A549 (cell line): ENCODE measurements at regions not wholly inside any gene's neighbourhood (a gene's known extent, or its start where the extent isn't known, plus 50 kb on each side); places are given as distances from the start of the nearest gene placed in this dataset.

Experiments used
- ATAC-seq, 2 experiments: fragments of 200-7000 bp in 1 of 2; fragments of >200 bp in 1 of 2; cut with Nextera tagmentation in 1 of 2; cut with Tn5 transposase in 1 of 2; 3 replicates each; pipeline versions ENCODE4 v1.8.0 to v1.9.1; 2018 to 2020; ENCODE audit warnings: mild to moderate bottlenecking in 1 of 2, moderate library complexity in 1 of 2
- CTCF ChIA-PET: fragments of 300-600 bp; sonication (Branson Sonifier 250); formaldehyde crosslinking; extraction: SDS; loops from one replicate; lab custom pipeline; 2021; ENCODE audit warnings: antibody characterized with exemption, inconsistent platforms; lab: Yijun Ruan, JAX
- POLR2A ChIA-PET: fragments of 350-600 bp; formaldehyde crosslinking; extraction: SDS; loops from one replicate; lab custom pipeline; 2021; ENCODE audit warnings: antibody characterized with exemption, inconsistent platforms; lab: Yijun Ruan, JAX
- DNase-seq, 2 experiments: peaks; one replicate each; pipeline versions ENCODE4 v3.0.0 to v3.0.0-alpha.2; 2011 to 2016; ENCODE audit warnings: low read depth in 1 of 2, low spot score in 1 of 2
- FAIRE-seq: peaks from 2 replicates; lab custom pipeline; 2011; peaks lifted over from hg19 to GRCh38; lab: Jason Lieb, UNC
- H3K27ac ChIP-seq, 2 experiments: fragments of >200 bp; sonication (Bioruptor Twin); formaldehyde crosslinking; 3 replicates each; pipeline ENCODE4 v1.5.1; 2016 to 2017
- H3K4me1 ChIP-seq: fragments of >200 bp; sonication (Bioruptor Twin); formaldehyde crosslinking; 3 replicates; pipeline ENCODE4 v1.6.1; 2016
- H3K4me2 ChIP-seq: fragments of >200 bp; sonication (Bioruptor Twin); formaldehyde crosslinking; 3 replicates; pipeline ENCODE4 v1.6.1; 2016
- H3K4me3 ChIP-seq: fragments of >200 bp; sonication (Bioruptor Twin); formaldehyde crosslinking; 3 replicates; pipeline ENCODE4 v1.5.1; 2016
- H3K9me3 ChIP-seq: fragments of >200 bp; sonication (Bioruptor Twin); formaldehyde crosslinking; 3 replicates; pipeline ENCODE4 v1.6.1; 2016
- CBX2 ChIP-seq: fragments of 200-600 bp; sonication (generic); IDR thresholded peaks from 2 replicates; pipeline ENCODE4 v1.6.1; 2016; ENCODE audit warnings: low read depth, mild to moderate bottlenecking, borderline replicate concordance
- CBX8 ChIP-seq: fragments of 200-600 bp; sonication (generic); IDR thresholded peaks from 2 replicates; pipeline ENCODE4 v1.6.1; 2016
- CHD4 ChIP-seq: fragments of 200-600 bp; sonication (generic); IDR thresholded peaks from 2 replicates; pipeline ENCODE4 v1.6.1; 2016; ENCODE audit warnings: antibody characterized with exemption, mild to moderate bottlenecking, borderline replicate concordance
- EP300 ChIP-seq, 2 experiments: fragments of >200 bp; sonication (Bioruptor Twin); formaldehyde crosslinking; IDR thresholded peaks; 2 replicates in 1 of 2; 3 replicates in 1 of 2; pipeline ENCODE4 v1.6.1; 2016 to 2017
- ESRRA ChIP-seq: fragments of 150-350 bp; IDR thresholded peaks from 2 replicates; pipeline ENCODE4 v1.6.1; 2014; ENCODE audit warnings: mild to moderate bottlenecking, low read length, borderline replicate concordance
- FOSB ChIP-seq: fragments of 250-450 bp; sonication (Bioruptor Pico); IDR thresholded peaks from 2 replicates; pipeline ENCODE4 v1.5.0; 2020; ENCODE audit warnings: mild to moderate bottlenecking, moderate library complexity
- FOSL2 ChIP-seq, 2 experiments: fragments of 450-650 bp in 1 of 2; fragments of >200 bp in 1 of 2; sonication (Bioruptor Twin) in 1 of 2; formaldehyde crosslinking; IDR thresholded peaks; 2 replicates each; pipeline versions ENCODE4 v1.5.0 to v1.6.1; 2016 to 2020; ENCODE audit warnings: mild to moderate bottlenecking in 1 of 2, moderate library complexity in 1 of 2
- HEYL ChIP-seq: fragments of 250-450 bp; sonication (Bioruptor Pico); IDR thresholded peaks from 2 replicates; pipeline ENCODE4 v1.8.0; 2021; ENCODE audit warnings: mild to moderate bottlenecking, moderate library complexity
- HOXB13 ChIP-seq: fragments of 250-450 bp; sonication (Bioruptor Pico); IDR thresholded peaks from 2 replicates; pipeline ENCODE4 v1.5.0; 2020; ENCODE audit warnings: low read depth, mild to moderate bottlenecking, moderate library complexity
- HOXB5 ChIP-seq: fragments of 250-450 bp; sonication (Bioruptor Pico); IDR thresholded peaks from 2 replicates; pipeline ENCODE4 v1.5.0; 2020; ENCODE audit warnings: mild to moderate bottlenecking, moderate library complexity
- JUNB ChIP-seq: fragments of >200 bp; sonication (Bioruptor Twin); formaldehyde crosslinking; IDR thresholded peaks from 2 replicates; pipeline ENCODE4 v1.6.1; 2016
- KDM1A ChIP-seq: fragments of 200-600 bp; sonication (generic); IDR thresholded peaks from 2 replicates; pipeline ENCODE4 v1.6.1; 2016; ENCODE audit warnings: low read depth, mild to moderate bottlenecking
- KDM5A ChIP-seq: fragments of 200-600 bp; sonication (generic); IDR thresholded peaks from 2 replicates; pipeline ENCODE4 v1.6.1; 2016; ENCODE audit warnings: antibody characterized with exemption, mild to moderate bottlenecking
- MAFK ChIP-seq: fragments of 450-650 bp; IDR thresholded peaks from 2 replicates; pipeline ENCODE4 v1.6.1; 2014; ENCODE audit not compliant: partially characterized antibody
- NFE2L2 ChIP-seq: fragments of 150-350 bp; conservative IDR thresholded peaks from 2 replicates; pipeline ENCODE4 v1.6.1; 2014; ENCODE audit warnings: low read length
- NPAS2 ChIP-seq: fragments of 250-450 bp; sonication (Bioruptor Pico); IDR thresholded peaks from 2 replicates; pipeline ENCODE4 v1.8.0; 2022; ENCODE audit warnings: mild to moderate bottlenecking, moderate library complexity, borderline replicate concordance
- RCOR1 ChIP-seq: fragments of 150-350 bp; IDR thresholded peaks from 2 replicates; pipeline ENCODE4 v1.6.1; 2014; ENCODE audit warnings: antibody characterized with exemption, low read length, low read depth
- TP53 ChIP-seq: fragments of 250-450 bp; sonication (Bioruptor Pico); IDR thresholded peaks from 2 replicates; pipeline ENCODE4 v1.5.0; 2021; ENCODE audit warnings: mild to moderate bottlenecking, moderate library complexity
- ZFP36 ChIP-seq: fragments of 450-650 bp; IDR thresholded peaks from 2 replicates; pipeline ENCODE4 v1.6.1; 2014; ENCODE audit warnings: borderline replicate concordance; ENCODE audit not compliant: partially characterized antibody
- WGBS: methylation state at CpG from one replicate; pipeline ENCODE4 v1.1.6; 2017; ENCODE audit errors: missing lambda C conversion rate; 5-methylcytosine and 5-hydroxymethylcytosine counted together
- TF ChIP-seq, protein P1 (sequence below): IDR thresholded peaks from 2 replicates; pipeline ENCODE4 v1.6.1; 2012
- TF ChIP-seq, protein P2 (sequence below): fragments of >200 bp; sonication (Bioruptor Twin); formaldehyde crosslinking; IDR thresholded peaks from 3 replicates; pipeline ENCODE4 v1.6.1; 2016
- TF ChIP-seq, protein P3 (sequence below): fragments of >200 bp; sonication (Bioruptor Twin); formaldehyde crosslinking; IDR thresholded peaks from 2 replicates; pipeline ENCODE4 v1.6.1; 2016
- TF ChIP-seq, protein P4 (sequence below): IDR thresholded peaks from 2 replicates; pipeline ENCODE4 v1.6.1; 2012
- TF ChIP-seq, protein P5 (sequence below): fragments of >200 bp; sonication (Bioruptor Twin); formaldehyde crosslinking; IDR thresholded peaks from 3 replicates; pipeline ENCODE4 v1.5.1; 2016

DNA sequence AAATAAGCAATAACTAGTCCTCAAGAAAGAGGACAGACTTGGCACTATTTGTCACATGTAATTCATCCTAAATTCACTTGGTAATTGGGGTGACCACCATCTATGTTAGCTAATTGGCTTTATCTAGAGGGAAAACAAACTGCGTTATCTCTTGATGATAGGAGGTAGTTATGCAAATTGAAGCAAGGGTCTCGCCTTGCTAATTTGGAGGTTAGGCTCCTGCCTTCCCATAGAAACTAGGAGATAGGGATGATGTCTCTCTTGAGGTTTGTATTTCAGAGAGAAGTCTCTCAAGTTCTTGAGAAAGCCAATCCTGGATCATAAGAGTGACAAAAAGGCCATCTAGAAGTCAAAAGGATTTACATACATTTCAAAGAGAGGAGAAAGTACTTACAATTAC is 179.9 kb downstream of the SLITRK6 start (continued):
- TF ChIP-seq FOSB (CRISPR knock-in tag) = no peak

DNA sequence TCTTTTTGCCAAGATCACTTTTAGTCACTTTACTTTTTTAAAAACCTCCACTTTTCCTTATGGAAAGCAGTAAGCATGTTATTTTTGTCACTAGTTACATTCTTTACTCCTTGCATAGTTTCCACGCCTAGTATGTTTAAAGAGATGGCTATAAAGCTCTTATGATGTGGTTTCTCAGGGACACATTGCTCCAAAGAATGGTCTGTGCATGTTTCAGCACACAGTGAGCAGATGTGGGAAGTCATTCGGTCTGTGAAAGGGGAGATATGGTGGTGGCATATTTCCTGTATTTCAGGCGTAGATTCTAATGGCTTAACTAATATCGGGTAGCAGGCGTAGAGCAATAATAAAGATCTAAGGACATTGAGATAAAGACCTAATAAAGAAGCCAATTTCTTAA is 180.7 kb downstream of the SLITRK6 start:
- 85% methylated on average over 5 of the region's 5 CpGs for WGBS
- Histone ChIP-seq H3K4me2 (no peak overlapping the region), H3K4me3 (no peak overlapping the region), H3K27ac (no peak overlapping the region), H3K4me1 (no peaks in the 10 kb centered on the region), H3K9me3 (no peaks in the 10 kb centered on the region)
- TF ChIP-seq HOXB13 (CRISPR knock-in tag) (no peak), ESRRA (no peak), JUNB (no peak), KDM5A (no peak), CHD4 (no peak)
- TF ChIP-seq, protein P1, sequence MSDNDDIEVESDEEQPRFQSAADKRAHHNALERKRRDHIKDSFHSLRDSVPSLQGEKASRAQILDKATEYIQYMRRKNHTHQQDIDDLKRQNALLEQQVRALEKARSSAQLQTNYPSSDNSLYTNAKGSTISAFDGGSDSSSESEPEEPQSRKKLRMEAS = no peak
- TF ChIP-seq, protein P2, sequence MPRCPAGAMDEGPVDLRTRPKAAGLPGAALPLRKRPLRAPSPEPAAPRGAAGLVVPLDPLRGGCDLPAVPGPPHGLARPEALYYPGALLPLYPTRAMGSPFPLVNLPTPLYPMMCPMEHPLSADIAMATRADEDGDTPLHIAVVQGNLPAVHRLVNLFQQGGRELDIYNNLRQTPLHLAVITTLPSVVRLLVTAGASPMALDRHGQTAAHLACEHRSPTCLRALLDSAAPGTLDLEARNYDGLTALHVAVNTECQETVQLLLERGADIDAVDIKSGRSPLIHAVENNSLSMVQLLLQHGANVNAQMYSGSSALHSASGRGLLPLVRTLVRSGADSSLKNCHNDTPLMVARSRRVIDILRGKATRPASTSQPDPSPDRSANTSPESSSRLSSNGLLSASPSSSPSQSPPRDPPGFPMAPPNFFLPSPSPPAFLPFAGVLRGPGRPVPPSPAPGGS = no peak
- TF ChIP-seq, protein P3, sequence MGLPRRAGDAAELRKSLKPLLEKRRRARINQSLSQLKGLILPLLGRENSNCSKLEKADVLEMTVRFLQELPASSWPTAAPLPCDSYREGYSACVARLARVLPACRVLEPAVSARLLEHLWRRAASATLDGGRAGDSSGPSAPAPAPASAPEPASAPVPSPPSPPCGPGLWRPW = no peak
- CTCF ChIA-PET = no interaction called here
- POLR2A ChIA-PET = no interaction called here
- ATAC-seq (no peak), DNase-seq (no peak), FAIRE-seq (no peak)

DNA sequence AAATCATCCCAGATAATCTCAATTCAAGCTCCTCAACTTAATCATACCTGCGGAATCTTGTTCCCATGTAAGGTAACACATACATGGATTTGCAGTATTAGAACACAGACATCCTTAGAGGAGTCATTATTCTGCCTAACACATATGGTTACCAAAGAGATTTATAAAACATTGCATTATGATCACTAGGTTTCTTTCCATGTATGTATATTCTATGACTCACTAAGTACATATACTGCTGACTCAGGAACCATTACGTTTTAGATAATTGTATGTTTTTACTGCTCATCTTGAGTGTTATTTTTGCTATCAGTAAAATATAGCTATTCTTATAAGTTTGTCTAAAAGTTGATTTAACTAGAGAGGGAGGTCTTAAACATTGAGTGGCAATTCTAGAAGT is 182.9 kb downstream of the SLITRK6 start:
- no peak for FAIRE-seq
- H3K4me1 ChIP-seq = no peaks in the 10 kb centered on the region
- no peak overlapping the region for H3K27ac ChIP-seq
- no peak for DNase-seq
- no peaks in the 10 kb centered on the region for H3K9me3 ChIP-seq
- ATAC-seq = no peak
- 48% methylated on average over 2 of the region's 2 CpGs for WGBS
- POLR2A ChIA-PET = no interaction called here
- TF ChIP-seq FOSL2 (IDR thresholded peaks at IDR 0.05) (no peak), FOSL2 (CRISPR knock-in tag; IDR thresholded peaks at IDR 0.05) (peak; percentile 43; the same call in 1 of the 2 replicates), MAFK (peak; percentile 88)
- TF ChIP-seq, protein P4, sequence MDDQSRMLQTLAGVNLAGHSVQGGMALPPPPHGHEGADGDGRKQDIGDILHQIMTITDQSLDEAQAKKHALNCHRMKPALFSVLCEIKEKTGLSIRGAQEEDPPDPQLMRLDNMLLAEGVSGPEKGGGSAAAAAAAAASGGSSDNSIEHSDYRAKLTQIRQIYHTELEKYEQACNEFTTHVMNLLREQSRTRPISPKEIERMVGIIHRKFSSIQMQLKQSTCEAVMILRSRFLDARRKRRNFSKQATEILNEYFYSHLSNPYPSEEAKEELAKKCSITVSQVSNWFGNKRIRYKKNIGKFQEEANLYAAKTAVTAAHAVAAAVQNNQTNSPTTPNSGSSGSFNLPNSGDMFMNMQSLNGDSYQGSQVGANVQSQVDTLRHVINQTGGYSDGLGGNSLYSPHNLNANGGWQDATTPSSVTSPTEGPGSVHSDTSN = no peak
- TF ChIP-seq, all 56 proteins: peak for 2
- no peak overlapping the region for H3K4me2 ChIP-seq
- CTCF ChIA-PET = no interaction called here
- no peak overlapping the region for H3K4me3 ChIP-seq

DNA sequence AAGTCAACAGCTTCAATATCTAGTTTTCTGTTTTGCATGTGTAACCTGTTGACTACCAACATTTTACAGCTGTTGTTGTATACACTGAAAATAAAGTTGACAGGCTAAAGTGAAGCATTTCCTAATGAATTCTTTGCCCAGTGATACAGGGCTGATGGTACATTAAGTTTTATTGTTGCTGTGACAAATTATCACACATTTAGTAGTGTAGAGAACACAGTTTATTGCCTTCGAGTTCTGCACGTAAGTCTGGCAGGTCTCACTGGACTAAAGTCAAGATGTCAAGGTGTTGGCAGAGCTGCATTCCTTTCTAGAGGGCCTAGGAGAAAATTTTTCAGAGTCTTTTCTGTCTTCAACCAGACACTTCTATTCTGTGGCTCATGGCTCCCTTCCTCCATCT is 184.2 kb downstream of the SLITRK6 start:
- no peak overlapping the region for H3K27ac ChIP-seq
- DNase-seq = no peak
- no peaks in the 10 kb centered on the region for H3K4me1 ChIP-seq
- CTCF ChIA-PET = no interaction called here
- no peaks in the 10 kb centered on the region for H3K9me3 ChIP-seq
- POLR2A ChIA-PET = no interaction called here
- 83% methylated on average over 2 of the region's 2 CpGs for WGBS
- no peak for TF ChIP-seq CBX2
- TF ChIP-seq TP53 = no peak
- no peak for TF ChIP-seq HOXB5 (CRISPR knock-in tag)
- TF ChIP-seq CBX8 = no peak
- no peak for TF ChIP-seq NPAS2 (CRISPR knock-in tag)
- H3K4me2 ChIP-seq = no peak overlapping the region
- no peak for FAIRE-seq
- no peak for ATAC-seq
- H3K4me3 ChIP-seq = no peak overlapping the region

DNA sequence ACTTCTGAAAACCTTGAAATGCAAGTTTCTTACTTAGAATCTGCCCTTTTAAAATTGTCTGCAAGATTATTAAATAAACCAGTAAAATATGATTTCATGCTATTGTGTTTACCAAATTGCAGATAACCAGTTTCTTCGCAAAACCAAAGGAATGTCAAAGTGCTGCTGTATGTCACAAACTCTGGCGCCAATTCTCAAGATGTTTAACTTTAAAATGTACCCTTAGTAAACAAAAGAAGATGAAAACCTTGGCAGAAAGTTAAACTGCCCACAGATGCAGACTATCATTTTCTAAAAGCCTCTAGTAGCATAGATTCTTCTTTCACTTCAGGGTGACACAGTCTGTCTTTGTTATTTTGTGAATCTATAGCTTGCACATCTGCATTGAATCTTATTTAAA is 189.2 kb downstream of the SLITRK6 start:
- WGBS = 38% methylated on average over 2 of the region's 2 CpGs
- no peaks in the 10 kb centered on the region for H3K9me3 ChIP-seq
- POLR2A ChIA-PET = no interaction called here
- CTCF ChIA-PET = no interaction called here
- H3K4me2 ChIP-seq = no peak overlapping the region
- ATAC-seq (no peak), DNase-seq (no peak), FAIRE-seq (no peak)
- no peak overlapping the region for H3K27ac ChIP-seq
- no peak overlapping the region for H3K4me3 ChIP-seq
- H3K4me1 ChIP-seq = no peaks in the 10 kb centered on the region
- TF ChIP-seq, protein P2 = no peak
- TF ChIP-seq RCOR1 (no peak), HEYL (CRISPR knock-in tag) (no peak), EP300 (IDR thresholded peaks at IDR 0.05) (no peak), ZFP36 (no peak), KDM1A (no peak), KDM5A (no peak), NFE2L2 (no peak)
- TF ChIP-seq, protein P5, sequence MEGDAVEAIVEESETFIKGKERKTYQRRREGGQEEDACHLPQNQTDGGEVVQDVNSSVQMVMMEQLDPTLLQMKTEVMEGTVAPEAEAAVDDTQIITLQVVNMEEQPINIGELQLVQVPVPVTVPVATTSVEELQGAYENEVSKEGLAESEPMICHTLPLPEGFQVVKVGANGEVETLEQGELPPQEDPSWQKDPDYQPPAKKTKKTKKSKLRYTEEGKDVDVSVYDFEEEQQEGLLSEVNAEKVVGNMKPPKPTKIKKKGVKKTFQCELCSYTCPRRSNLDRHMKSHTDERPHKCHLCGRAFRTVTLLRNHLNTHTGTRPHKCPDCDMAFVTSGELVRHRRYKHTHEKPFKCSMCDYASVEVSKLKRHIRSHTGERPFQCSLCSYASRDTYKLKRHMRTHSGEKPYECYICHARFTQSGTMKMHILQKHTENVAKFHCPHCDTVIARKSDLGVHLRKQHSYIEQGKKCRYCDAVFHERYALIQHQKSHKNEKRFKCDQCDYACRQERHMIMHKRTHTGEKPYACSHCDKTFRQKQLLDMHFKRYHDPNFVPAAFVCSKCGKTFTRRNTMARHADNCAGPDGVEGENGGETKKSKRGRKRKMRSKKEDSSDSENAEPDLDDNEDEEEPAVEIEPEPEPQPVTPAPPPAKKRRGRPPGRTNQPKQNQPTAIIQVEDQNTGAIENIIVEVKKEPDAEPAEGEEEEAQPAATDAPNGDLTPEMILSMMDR = no peak
